Progenitor cell of endocrine pancreas (in vitro differentiated cells): ENCODE measurements at regions not wholly inside any gene's neighbourhood (a gene's known extent, or its start where the extent isn't known, plus 50 kb on each side); places are given as distances from the start of the nearest gene placed in this dataset.

Experiments used
- DNase-seq: peaks from one replicate; pipeline ENCODE4 v3.0.0; 2021; ENCODE audit warnings: low spot score; ENCODE audit not compliant: unreplicated experiment
- H3K27ac Mint-ChIP-seq: 2 replicates; pipeline ENCODE4 v1.8.0; 2021; ENCODE audit warnings: mild to moderate bottlenecking, moderate library complexity, mixed read lengths
- H3K27me3 Mint-ChIP-seq: 2 replicates; pipeline ENCODE4 v1.8.0; 2021; ENCODE audit warnings: mixed read lengths
- H3K36me3 Mint-ChIP-seq: 2 replicates; pipeline ENCODE4 v1.8.0; 2022; ENCODE audit warnings: mixed read lengths; ENCODE audit not compliant: insufficient read depth
- H3K4me1 Mint-ChIP-seq: 2 replicates; pipeline ENCODE4 v1.8.0; 2021; ENCODE audit warnings: low read depth, mixed read lengths
- H3K4me3 Mint-ChIP-seq: 2 replicates; pipeline ENCODE4 v1.8.0; 2021; ENCODE audit warnings: low read depth, mild to moderate bottlenecking, moderate library complexity, mixed read lengths
- H3K9me3 Mint-ChIP-seq: 2 replicates; pipeline ENCODE4 v1.8.0; 2021; ENCODE audit warnings: low read depth, mixed read lengths
- CTCF ChIP-seq: fragments of 200-600 bp; sonication (generic); IDR thresholded peaks from one replicate; pipeline ENCODE4 v1.5.0; 2021; ENCODE audit warnings: antibody characterized with exemption, mild to moderate bottlenecking; ENCODE audit not compliant: unreplicated experiment

GRCh38 chr9:109557481-109557880 lies 59.4 kb upstream of the PTPN3 start:
- Mint-ChIP-seq H3K27me3 (peaks cover 46% of the 10 kb centered on the region), H3K27ac (no peak overlapping the region)
- TF ChIP-seq CTCF: no peak

GRCh38 chr9:109558718-109559151 lies 60.6 kb upstream of the PTPN3 start:
- no peak for DNase-seq
- H3K36me3 Mint-ChIP-seq: no peaks in the 10 kb centered on the region
- H3K9me3 Mint-ChIP-seq: no peaks in the 10 kb centered on the region
- TF ChIP-seq CTCF: no peak
- H3K4me3 Mint-ChIP-seq: no peak overlapping the region
- peaks cover 47% of the 10 kb centered on the region for H3K27me3 Mint-ChIP-seq
- H3K27ac Mint-ChIP-seq: no peak overlapping the region
- no peaks in the 10 kb centered on the region for H3K4me1 Mint-ChIP-seq

More at GRCh38 chr9:109557481-109557880, 59.4 kb upstream of the PTPN3 start:
- Mint-ChIP-seq H3K4me1 (no peaks in the 10 kb centered on the region), H3K36me3 (no peaks in the 10 kb centered on the region), H3K9me3 (no peaks in the 10 kb centered on the region), H3K4me3 (no peak overlapping the region)
- DNase-seq: no peak

- H3K36me3 Mint-ChIP-seq: no peaks in the 10 kb centered on the region
- peaks cover 3% of the 10 kb centered on the region for H3K4me1 Mint-ChIP-seq
- no peaks in the 10 kb centered on the region for H3K9me3 Mint-ChIP-seq
- H3K27me3 Mint-ChIP-seq: peaks cover 47% of the 10 kb centered on the region
- DNase-seq: no peak
- TF ChIP-seq CTCF: no peak
- H3K4me3 Mint-ChIP-seq: no peak overlapping the region
- no peak overlapping the region for H3K27ac Mint-ChIP-seq
Measured at GRCh38 chr9:109560470-109561132, 62.5 kb upstream of the PTPN3 start.

GRCh38 chr9:109561137-109561536 lies 63.0 kb upstream of the PTPN3 start:
- Mint-ChIP-seq H3K27me3 (peaks cover 41% of the 10 kb centered on the region), H3K4me3 (no peak overlapping the region), H3K9me3 (no peaks in the 10 kb centered on the region), H3K27ac (no peak overlapping the region), H3K36me3 (no peaks in the 10 kb centered on the region), H3K4me1 (peaks cover 3% of the 10 kb centered on the region)
- DNase-seq: no peak
- TF ChIP-seq CTCF: no peak

- TF ChIP-seq CTCF: no peak
- H3K9me3 Mint-ChIP-seq: peaks cover 3% of the 10 kb centered on the region
- H3K4me1 Mint-ChIP-seq: peaks cover 3% of the 10 kb centered on the region
- no peak overlapping the region for H3K27ac Mint-ChIP-seq
- peaks cover 60% of the 10 kb centered on the region for H3K27me3 Mint-ChIP-seq
- H3K36me3 Mint-ChIP-seq: no peaks in the 10 kb centered on the region
- no peak overlapping the region for H3K4me3 Mint-ChIP-seq
- no peak for DNase-seq
Measured at GRCh38 chr9:109568089-109568488, 70.0 kb upstream of the PTPN3 start.
